ENCODE measurements at regions not wholly inside any gene's neighbourhood (a gene's known extent, or its start where the extent isn't known, plus 50 kb on each side); places are given as distances from the start of the nearest gene placed in this dataset.

- TF ChIP-seq CTCF (IDR thresholded peaks at IDR 0.05): no peak
- no peak for TF ChIP-seq POLR2A (IDR thresholded peaks at IDR 0.05)
Observed at GRCh38 chr19:28815257-28815656, 397.7 kb downstream of the UQCRFS1 start.
